HS-27A (cell line): ENCODE measurements at regions not wholly inside any gene's neighbourhood (a gene's known extent, or its start where the extent isn't known, plus 50 kb on each side); places are given as distances from the start of the nearest gene placed in this dataset.
"Not testable (repeated sequence)": the region's sequence is repeated elsewhere in the genome, so short reads cannot be mapped to it uniquely, and the experiment has no call there.

Experiments
- DNase-seq: peaks from one replicate; pipeline ENCODE4 v3.0.0-alpha.2; 2012; ENCODE audit warnings: low read depth, missing footprints

DNA sequence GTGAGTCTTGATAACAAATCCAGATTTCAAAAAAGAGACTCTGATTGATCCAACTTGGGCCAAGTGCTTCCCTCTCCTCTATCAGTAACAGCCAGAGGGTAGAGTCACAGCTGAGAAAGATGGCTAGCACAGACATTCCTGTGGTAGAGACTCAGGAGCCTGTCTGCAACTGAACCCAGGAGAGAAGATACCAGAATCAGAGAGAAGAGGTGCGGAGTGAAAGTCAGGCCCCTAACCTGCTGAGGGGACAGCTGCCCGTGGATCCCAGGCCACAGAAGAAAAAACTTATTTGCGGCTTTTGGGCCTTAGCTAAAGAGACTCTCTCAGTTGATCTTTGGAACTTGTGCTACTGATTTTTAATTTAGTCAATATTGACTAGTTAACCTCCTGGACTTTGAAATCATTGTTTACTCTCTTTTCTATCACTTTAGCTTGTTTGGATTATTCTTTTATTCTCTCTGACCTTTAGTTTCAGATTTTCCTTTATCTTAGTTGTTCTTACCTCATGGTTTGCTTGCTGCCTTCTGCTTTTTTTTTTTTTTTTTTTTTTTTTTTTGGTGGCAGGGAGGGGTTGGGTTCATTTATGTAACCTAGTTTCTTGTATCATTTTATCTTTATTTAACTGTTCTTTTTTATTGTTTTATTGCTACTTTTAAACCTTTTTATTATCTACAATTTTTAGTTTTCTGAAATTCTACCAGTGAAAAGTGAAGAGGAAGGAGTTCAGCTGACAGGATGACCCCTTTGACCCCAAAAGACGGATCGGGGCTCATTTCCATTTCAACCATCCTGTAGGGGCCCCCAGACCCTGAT, 154.9 kb upstream of the KRR1 start:
- DNase-seq = no peak

DNA sequence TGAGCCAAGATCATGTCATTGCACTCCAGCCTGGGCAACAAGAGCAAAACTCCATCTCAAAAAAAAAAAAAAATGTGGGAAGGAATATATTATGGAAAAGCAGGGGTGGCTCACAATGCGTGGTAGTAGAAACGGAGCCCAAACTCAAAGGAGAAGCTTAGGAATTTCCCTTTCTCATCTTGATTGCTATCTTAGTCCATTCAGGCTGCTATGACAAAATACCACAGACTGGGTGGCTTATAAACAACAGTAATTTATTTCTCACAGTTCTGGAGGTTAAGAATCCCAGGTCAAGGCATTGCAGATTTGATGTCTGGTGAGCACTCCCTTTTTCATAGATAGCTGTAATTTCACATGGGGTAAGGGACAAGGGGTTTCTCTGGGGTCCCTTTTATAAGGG, 153.8 kb upstream of the KRR1 start:
- no peak for DNase-seq

DNA sequence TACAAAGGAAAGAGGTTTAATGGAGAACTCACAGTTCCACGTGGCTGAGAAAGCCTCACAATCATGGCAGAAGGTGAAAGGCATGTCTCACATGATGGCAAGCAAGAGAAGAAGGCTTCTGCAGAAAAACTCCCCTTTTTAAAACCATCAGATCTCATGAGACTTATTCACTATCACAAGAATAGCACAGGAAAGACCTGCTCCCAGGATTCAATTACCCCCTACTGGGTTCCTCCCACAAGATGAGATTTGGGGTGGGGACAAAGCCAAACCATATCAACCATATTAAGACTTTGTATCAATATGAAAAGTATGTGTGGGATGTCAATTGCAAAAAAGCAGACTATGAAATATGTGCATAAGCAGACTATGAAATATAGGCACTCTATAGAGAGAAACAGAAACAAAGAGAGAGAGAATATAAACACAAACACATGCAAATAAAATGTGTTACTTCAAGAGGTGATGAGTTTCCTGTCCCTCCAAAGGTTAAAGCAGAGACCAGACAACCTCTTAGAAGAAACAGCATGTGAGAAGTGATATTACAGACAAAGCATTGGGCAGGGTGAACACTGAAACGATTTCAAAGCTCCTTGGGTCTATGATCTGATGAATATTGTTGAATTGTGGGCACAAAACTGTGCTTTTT, 151.2 kb upstream of the KRR1 start:
- DNase-seq = no peak

DNA sequence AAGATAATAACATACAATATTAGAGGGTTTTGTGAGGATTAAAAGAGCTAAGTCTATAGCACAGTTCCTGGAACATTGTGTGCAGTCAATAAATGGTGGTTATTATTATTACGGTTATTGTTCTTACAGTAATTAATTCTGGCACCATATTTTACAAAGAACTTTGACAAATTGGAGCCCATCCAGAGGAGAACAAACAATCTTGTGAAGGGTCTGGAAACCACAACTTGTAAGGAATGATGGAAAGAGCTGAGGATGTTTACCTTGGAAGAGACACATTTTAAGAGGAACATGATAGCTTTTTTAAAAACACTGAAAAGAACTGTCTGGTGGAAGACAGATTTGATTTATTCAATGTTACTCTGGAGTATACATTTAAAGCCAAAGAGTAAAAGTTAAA, 150.5 kb upstream of the KRR1 start:
- DNase-seq = no peak

DNA sequence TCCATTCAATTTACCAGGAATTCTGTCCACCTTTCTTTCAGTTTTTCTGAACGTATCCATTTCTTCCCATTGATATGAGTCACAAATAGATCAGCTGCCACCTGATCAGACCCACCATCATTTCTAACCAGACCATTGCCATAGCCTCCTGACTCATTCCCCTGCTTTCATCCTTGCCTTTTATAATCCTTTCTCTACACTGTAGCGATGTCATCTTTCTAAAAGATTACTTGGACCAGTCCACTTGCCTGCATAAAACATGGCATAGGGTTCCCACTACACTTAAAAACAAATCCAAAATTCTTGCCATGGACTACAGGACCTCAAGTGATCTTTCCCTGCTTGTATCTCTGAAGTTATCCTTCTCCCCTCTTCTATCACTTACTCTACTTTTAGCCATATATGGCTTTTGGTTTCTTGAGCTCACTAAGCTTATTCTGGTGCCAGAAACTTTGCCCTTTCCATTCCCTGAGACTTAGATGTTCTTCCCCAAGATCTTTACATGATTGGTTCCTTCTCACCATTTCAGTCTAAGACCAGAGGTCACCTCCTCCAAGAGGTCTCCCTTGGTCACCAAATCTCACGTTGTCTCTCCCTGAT, 149.5 kb upstream of the KRR1 start:
- DNase-seq = no peak

DNA sequence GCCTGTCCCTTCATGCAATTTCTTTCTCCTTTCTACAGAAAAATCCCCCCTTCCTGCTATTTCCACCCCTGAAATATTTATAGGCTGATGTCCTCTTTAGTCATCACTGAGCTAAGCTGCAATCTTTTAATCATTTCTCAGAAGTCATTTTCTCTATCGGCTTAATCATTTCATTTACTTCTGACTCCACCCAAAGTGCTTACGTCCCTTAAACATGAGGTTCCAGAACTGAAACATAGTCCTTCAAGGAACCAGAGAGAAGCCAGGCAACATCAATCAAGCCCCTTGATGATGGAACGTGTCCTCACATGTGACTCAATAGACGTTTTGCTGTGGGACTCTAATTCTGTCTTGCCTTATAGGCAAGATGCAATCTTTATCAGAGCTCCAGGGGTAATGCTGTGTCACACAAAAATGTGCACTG, 148.7 kb upstream of the KRR1 start:
- no peak for DNase-seq

DNA sequence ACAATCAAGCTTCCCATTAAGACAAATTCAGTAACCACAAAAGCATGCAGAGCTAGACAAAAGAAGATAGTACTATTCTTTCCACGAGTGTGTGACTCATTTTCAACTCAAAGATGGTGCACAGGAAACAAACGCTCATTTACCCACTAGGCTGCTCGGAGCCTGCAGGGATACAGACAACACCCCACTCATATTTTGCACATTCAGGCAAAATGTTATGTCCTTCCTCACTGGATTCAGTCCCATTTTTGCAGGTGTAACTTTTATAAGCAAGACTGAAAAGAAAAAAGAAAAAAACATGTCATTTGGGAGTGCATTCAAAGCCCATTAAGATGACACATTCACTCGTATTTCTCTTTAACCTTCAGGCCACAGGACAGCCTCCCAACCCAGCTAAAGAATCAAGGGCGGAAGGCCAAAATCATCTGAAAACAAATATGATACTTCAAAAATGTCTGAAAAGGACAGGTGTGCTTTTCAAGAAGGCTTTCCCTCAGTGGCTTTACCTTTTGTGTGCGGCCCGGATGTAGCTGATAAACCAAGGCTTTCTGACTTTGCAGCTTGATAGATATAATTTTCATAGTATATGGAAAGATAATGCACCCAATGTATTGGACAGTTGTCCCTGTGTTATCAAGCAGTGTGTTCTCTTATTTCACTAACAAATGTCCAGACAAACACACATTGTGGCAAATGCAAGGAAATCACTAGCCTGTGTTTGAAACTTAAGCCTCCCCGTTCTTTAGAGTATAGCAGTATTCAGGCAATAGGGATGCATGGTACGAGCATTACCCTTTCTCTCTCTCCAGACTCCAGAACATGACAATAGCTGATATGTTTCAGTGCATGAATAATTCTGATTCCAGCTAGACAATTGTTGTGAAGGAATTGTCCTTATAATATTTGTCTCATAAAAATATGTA, 147.8 kb upstream of the KRR1 start:
- DNase-seq = no peak

DNA sequence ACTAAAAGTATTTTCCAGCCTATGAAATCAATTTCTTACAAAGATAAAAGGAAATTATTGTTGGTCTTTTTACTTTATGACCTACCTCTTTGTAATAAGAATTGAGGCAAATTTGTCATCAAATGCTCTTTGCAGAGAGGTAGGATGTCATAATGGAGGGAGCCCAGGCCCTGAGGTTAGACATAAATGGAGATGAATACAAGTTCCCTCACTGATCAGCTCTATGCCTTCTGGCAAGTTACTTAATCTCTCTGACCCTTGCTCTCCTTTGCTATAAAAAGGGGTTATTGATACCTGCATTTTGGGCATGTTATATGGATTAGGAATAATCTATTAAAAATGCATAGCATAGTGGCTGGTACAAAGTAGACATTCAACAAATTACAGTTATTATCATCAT, 146.9 kb upstream of the KRR1 start:
- no peak for DNase-seq

DNA sequence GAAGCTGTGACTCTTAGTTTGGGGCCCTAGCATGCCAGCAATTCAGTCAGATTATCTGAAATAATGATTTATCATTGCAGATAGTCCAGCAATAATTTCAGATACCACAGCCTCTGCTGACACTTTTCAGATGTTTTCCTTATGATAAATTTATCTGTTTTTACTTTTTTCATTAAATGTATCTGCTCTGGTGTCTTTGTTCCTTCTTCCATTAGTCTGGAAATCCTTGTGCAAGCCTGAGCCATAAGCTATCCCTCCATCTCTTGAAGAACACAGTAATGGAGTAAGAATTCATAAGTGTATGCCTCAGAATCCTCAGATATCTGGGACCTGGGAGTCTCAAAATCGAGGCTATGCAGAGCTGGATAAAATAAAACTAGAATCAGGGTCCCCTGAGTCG, 146.4 kb upstream of the KRR1 start:
- no peak for DNase-seq

DNA sequence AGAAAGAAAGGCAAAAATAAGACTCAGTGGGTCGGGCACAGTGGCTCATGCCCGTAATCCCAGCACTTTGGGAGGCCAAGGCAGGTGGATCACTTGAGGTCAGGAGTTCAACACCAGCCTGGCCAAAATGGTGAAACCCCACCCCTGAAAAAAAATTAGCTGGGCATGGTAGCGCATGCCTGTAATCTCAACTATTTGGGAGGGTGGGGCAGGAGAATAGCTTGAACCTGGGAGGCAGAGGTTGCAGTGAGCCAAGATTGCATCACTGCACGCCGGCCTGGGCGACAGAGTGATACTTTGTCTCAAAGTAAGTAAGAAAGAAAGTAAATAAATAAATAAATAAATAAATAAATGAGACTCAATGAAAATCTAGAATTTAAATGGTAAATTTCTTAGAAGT, 145.9 kb upstream of the KRR1 start:
- not testable (repeated sequence) for DNase-seq

DNA sequence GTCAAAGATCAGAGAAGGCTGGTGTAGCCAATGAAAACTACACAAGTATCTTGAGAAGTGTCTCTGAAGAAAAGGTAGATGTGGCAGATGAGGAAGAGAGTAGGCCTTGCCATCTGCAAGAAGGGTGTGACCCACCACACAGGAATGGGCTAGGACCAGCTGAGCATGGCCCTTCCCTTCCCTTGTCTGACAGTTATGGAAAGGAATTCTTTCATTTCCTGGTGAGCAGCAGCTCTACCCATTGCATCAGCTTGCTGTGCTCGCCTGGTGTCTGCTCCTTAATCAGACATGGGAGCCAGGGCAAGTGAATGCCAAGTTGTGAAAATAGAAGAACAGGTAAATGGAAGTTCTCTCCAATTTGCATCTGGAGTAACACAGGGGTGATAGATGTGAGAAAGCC, 145.2 kb upstream of the KRR1 start:
- DNase-seq = peak; percentile 88

DNA sequence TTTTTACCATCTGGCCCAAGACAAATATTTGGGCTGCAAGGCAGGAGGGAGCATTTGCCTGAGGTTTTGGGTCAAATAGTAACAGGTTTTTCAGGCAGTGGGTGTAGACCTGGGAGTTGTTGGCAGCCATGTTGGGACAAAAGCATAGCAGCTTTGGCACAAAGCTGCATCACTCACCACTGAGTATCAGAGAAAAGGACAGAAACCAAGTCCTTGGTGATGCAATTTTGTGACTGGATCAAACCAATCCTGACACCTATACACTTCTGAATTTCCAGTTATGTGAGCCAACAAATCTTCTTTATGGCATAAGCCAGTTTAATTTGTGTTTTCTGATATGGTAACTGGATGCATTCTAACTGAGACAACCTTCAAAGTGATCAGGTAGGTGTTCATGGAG, 144.8 kb upstream of the KRR1 start:
- DNase-seq = no peak

DNA sequence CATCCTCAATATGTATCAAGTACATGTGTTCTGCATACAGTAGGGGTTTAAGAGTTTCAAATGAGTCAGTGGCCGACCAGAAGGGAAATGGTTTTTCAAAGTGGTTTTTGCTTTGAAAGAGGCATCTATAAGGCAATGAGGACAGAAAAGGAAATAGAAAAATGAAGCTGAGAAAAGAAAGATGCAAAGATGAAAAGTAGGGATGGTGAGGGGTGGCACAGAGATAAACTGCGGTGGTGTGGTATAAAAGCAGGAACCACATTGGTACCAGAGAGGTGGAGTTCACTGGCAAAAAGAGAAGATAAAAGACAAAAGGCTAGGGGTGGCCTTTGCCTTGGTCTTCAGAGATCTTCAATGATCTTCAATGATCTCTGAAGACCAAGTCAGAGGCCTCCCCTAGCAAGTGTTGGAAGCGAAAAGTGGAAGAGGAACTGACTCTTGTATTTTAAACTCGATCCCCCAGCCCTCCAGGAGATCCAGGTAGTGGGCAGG, 144.0 kb upstream of the KRR1 start:
- no peak for DNase-seq

DNA sequence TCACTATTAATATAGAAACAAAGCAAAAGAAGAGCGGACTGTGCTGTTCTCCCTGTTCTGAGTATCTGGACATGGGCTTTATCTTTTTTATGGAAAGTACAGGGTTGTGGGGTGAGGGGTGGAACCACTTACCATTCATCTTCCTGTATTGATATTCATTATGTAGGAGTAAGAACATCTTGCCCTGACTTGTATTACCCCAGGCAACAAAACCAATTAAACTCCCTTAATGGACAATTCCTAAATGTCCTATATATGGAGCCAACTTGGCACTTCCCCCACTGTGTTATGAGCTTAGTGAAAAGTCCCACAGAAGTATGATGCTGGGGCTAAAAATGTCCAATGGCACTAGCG, 139.9 kb upstream of the KRR1 start:
- DNase-seq = no peak

DNA sequence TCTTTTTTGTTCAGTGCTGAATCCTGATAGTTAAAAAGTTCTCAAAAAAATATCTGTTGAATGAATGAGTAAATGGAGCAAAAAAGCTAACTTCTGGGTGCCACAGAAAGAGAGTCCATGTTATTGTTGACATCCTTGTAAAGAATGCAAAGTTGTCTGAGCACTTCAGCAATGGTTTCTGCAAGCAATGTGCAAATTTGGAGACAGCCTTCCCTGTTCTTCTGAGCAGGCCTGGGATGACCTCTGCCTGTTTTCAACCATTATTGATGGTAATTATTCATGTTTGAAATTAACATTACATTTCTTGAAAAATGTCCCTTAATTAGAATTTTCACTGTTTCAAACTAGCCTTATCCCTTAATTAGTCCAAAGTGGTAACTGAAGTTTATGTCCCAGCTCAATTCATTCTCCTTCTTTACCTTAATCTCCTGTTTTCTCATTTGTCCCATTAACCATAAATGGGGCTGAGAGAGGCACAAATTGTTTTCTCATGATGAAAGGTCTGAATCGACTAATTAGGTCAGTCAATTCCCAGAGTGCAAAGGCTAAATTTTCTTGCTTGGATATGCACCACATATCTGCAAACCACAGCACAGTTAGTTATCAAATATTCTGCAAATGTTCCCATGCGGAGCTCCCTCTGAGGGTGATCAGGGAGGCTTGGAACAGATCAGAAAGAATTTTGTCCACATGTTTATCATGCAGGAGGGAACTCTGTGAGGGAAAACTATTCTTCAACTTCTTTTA, 139.4 kb upstream of the KRR1 start:
- DNase-seq = no peak

DNA sequence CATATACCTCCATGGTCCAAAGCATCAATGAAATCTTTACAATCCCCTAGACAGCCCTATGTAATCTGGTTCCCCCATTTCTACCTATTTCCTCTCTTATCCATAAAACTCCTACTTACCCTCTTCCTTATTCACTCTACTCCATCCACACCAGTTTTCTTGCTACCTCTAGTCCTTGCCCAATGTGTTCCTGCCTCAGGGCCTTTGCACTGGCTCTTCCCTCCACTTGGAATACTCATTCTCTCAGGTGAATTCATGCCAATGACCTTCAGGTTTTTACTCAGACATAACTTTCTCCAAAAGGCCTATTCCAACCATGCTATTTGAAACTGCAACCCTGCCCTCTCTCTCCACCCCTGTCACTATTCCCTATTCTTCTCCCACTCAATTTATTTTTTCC, 138.7 kb upstream of the KRR1 start:
- no peak for DNase-seq

DNA sequence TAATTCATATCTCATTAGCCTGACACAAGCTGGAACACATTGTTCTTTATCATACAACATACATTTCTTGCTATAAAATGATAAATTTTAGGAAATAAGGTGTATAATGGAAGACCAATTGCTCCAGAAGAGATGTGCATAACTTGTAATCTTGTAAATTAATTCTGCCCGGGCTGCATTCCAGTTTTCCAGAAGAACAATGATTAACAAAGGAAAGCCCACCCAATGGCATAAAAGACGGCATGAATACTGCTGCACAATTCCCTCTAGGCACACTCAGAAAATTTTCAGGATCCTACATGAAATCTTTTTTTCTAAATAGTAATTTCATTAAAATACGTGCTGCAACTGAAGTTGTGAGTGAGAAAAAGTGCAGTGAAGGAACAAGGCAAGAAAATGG, 137.4 kb upstream of the KRR1 start:
- no peak for DNase-seq

DNA sequence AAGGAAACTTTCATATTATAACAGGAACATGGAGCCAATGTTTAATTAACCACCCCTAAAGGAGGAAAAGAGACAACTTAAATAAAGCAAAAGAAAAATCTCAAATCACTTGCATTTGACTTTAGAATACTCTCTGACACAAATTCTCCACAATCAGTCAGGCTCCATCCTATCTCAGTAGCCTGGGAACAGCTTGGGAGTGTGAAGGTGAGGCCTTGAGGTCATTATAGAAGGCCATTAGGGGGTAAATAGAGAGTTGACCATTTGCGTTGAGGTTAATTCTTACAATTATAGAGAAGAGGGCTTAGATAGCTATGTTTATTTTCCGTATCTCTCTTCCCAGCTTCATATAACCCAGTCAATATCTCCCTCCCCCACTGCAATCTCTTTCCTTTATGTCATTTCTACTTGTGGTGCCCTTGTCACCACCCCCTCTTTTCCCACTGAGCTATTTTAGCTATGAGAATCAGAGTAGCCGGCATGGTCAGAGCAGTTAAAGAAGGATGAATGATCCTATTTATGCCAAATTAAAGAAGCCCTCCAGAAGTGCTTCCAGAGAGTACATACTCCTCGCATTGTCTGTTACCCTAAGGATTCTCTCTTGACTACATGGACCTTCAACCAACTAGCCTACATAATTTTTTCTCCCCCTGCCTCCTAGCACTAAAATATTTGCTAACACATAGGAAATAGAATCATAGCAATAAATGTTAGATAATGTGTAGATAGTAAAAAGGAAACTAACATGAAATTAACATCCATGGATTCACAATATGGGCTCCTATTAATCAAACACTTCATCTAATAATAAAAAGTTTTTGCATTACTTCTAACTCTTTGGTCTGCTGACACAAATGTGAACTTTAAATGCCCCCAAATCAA, 135.2 kb upstream of the KRR1 start:
- no peak for DNase-seq

DNA sequence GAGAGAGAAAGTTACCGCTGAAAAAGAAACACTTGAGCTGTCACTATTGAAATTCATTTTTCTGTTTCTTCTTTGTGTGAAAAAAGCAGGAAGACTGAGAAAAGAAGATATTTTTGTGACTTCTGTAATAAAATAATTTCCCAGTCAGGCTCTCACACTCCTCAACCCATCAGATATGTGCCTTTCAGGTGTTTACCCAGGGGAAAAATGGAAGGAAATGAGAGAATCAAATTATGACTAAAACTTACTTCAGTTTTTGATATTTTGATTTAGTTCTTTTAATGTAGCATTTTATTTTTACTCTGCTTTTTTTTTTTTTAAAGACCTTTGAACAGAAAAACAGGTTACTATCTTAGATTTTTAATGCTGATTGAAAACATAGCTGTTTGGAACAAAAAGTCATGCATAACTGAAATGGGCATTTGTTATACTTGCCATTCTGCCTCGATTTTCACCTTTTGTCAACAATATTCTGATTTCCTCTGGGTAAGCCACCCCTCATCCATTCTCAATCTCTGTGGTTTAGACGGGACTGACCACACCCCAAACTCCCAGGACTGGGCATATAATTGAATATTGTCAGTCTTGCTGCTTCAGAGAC, 133.2 kb upstream of the KRR1 start:
- no peak for DNase-seq

DNA sequence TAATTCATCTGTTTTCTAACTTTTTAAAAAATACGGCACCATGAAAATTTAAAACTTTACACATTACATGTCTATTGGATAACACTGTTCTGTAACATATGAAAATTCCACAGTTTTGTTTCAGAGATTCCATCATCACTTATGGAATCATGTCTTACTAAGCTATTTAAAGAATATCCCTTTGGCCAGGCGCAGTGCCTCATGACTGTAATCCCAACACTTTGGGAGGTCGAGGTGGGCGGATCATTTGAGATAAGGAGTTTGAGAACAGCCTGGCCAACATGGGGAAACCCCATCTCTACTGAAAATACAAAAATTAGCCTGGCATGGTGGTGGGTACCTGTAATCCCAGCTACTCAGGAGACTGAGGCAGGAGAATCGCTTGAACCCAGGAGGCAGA, 131.7 kb upstream of the KRR1 start:
- DNase-seq = not testable (repeated sequence)
